Gastrocnemius medialis (tissue), 4 donors: ENCODE measurements at regions not wholly inside any gene's neighbourhood (a gene's known extent, or its start where the extent isn't known, plus 50 kb on each side); places are given as distances from the start of the nearest gene placed in this dataset.
"Not testable (repeated sequence)": the region's sequence is repeated elsewhere in the genome, so short reads cannot be mapped to it uniquely, and the experiment has no call there.

ENCODE experiments used
- POLR2A ChIP-seq, 2 donors: fragments of 450-650 bp; IDR thresholded peaks; one replicate each; pipeline ENCODE4 v1.6.1; 2017; ENCODE audit warnings: antibody characterized with exemption in 2 of 2, mild to moderate bottlenecking in 2 of 2, moderate library complexity in 2 of 2
- TF ChIP-seq, protein P1 (sequence below), 5 experiments: fragments of 450-650 bp in 3 of 5; fragments of 200-600 bp in 2 of 5; sonication (generic) in 2 of 5; IDR thresholded peaks in 4 of 5; conservative IDR thresholded peaks in 1 of 5; 1 replicate in 4 of 5; 2 replicates in 1 of 5; pipeline ENCODE4 v1.5.1; 2016 to 2019; ENCODE audit warnings: antibody characterized with exemption in 5 of 5, mild to moderate bottlenecking in 3 of 5, moderate library complexity in 3 of 5

DNA sequence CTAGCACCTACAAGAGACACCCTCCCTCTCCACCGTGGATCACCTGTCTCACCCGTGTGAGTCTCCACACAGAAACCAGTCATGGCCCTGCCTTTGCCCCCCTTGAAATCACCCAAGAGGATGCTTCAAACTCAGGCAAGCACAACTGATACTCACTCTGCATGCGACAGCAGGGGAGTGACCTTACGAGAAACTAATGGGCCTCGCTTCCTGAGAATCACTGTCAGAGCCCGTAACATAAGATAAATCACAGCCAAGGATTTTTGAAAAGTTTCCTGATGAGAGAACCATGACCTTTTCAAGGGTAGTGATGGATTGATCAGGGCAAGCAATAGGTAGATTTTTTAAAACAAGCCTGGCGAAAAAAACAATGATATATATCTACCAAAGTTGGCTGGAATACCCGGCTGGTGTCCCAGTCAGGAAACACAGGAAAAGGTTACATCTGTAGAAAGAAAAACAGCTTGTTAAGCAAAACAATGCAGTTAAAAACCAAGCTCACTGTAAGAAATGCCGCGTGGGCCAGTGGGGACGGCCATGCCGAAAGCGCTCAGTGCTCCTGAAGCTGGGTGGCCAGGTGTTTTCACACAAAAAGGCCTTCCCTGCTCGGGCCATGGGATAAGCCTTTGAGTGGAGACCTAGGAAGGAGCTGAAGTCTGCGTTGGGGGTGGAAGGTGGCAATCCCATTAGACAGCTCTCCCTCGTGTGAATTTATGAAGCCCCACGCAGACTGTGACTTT lies 388.6 kb upstream of the FRG1 start:
- TF ChIP-seq, protein P1, sequence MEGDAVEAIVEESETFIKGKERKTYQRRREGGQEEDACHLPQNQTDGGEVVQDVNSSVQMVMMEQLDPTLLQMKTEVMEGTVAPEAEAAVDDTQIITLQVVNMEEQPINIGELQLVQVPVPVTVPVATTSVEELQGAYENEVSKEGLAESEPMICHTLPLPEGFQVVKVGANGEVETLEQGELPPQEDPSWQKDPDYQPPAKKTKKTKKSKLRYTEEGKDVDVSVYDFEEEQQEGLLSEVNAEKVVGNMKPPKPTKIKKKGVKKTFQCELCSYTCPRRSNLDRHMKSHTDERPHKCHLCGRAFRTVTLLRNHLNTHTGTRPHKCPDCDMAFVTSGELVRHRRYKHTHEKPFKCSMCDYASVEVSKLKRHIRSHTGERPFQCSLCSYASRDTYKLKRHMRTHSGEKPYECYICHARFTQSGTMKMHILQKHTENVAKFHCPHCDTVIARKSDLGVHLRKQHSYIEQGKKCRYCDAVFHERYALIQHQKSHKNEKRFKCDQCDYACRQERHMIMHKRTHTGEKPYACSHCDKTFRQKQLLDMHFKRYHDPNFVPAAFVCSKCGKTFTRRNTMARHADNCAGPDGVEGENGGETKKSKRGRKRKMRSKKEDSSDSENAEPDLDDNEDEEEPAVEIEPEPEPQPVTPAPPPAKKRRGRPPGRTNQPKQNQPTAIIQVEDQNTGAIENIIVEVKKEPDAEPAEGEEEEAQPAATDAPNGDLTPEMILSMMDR (IDR thresholded peaks at IDR 0.05 in 4 of 5, conservative IDR thresholded peaks at IDR 0.05 in 1 of 5), result not testable (repeated sequence)
- TF ChIP-seq POLR2A (IDR thresholded peaks at IDR 0.05), result not testable (repeated sequence)
